Karpas-422 (cell line): ENCODE measurements at regions not wholly inside any gene's neighbourhood (a gene's known extent, or its start where the extent isn't known, plus 50 kb on each side); places are given as distances from the start of the nearest gene placed in this dataset.

Source experiments
- DNase-seq: peaks from one replicate; pipeline ENCODE4 v3.0.0-alpha.2; 2015
- H2AFZ ChIP-seq: fragments of 200-600 bp; sonication (generic); 2 replicates; pipeline ENCODE4 v1.6.1; 2014; ENCODE audit warnings: antibody characterized with exemption, low read length, mixed read lengths
- H3K27ac ChIP-seq: fragments of 200-600 bp; sonication (generic); 2 replicates; pipeline ENCODE4 v1.5.1; 2014; ENCODE audit warnings: mild to moderate bottlenecking, low read length, moderate library complexity
- H3K27me3 ChIP-seq: fragments of 200-600 bp; sonication (generic); 2 replicates; pipeline ENCODE4 v1.6.1; 2014; ENCODE audit warnings: low read length, mixed read lengths
- H3K36me3 ChIP-seq: fragments of 200-600 bp; sonication (generic); 2 replicates; pipeline ENCODE4 v1.6.1; 2014; ENCODE audit warnings: low read length, mixed read lengths; ENCODE audit not compliant: insufficient read depth
- H3K4me1 ChIP-seq: fragments of 200-600 bp; sonication (generic); 2 replicates; pipeline ENCODE4 v1.6.1; 2014; ENCODE audit warnings: mild to moderate bottlenecking, low read length, mixed read lengths
- H3K4me2 ChIP-seq: fragments of 200-600 bp; sonication (generic); 2 replicates; pipeline ENCODE4 v1.6.1; 2014; ENCODE audit warnings: low read length, low read depth, mild to moderate bottlenecking; ENCODE audit not compliant: poor library complexity, severe bottlenecking
- H3K4me3 ChIP-seq: fragments of 200-600 bp; sonication (generic); 2 replicates; pipeline ENCODE4 v1.5.1; 2014; ENCODE audit warnings: mild to moderate bottlenecking, antibody characterized with exemption, low read length, mixed read lengths
- H3K79me2 ChIP-seq: fragments of 200-600 bp; sonication (generic); 2 replicates; pipeline ENCODE4 v1.6.1; 2014; ENCODE audit warnings: mild to moderate bottlenecking, low read length, mixed read lengths
- H3K9ac ChIP-seq: fragments of 200-600 bp; sonication (generic); 2 replicates; pipeline ENCODE4 v1.6.0; 2014; ENCODE audit warnings: low read length
- H3K9me2 ChIP-seq: fragments of 200-600 bp; sonication (generic), shearing (Covaris generic); replicated peaks from 2 replicates; pipeline ENCODE4 v1.6.0; 2014; ENCODE audit warnings: mild to moderate bottlenecking, low read length, moderate library complexity; ENCODE audit not compliant: insufficient read depth
- H3K9me3 ChIP-seq: fragments of 300-700, 200-600 bp; sonication (generic); 2 replicates; pipeline ENCODE4 v1.6.1; 2014; ENCODE audit warnings: low read length, mixed read lengths
- H4K20me1 ChIP-seq: fragments of 200-600 bp; sonication (generic); 2 replicates; pipeline ENCODE4 v1.6.1; 2014; ENCODE audit warnings: mild to moderate bottlenecking, antibody characterized with exemption, low read length, low read depth; ENCODE audit not compliant: insufficient read depth

DNA sequence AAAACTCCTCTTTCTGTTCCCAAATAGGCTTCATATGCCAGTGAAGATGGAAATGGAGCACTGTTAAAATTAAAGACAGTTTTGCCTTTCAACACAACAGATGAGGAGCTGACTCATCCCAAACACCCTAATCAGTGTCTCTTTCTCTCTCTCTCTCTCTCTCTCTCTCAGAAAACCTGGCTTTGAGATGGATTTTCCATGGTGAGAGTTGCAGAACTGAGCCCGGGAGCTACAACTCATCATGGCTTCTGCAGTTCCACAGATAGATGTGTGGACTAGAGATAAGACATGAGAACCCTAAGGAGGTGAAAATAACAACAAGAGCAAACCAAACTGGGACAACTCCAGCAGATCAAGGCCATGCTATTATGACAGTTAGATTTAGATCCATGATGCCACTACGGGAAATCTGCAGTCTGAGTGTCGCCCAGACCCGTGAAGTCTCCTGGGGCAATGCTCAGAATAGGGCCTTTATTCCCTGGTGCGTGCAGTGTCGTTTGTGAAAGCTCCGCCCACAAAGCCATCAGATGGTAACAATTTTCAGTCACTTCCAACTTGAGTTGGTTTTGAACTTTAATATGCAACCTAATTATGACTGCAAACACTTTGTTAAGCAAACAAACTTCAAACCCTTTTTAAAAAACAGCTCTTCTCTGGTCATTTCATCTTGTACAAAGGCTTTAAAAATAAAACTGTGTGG, 338.2 kb upstream of the PREP start:
- H3K36me3 ChIP-seq, result no peaks in the 10 kb centered on the region
- no peak for DNase-seq
- H3K4me2 ChIP-seq, result peak overlapping the region; percentile 13
- H2AFZ ChIP-seq, result no peak overlapping the region
- no peak overlapping the region for H3K27ac ChIP-seq
- no peaks in the 10 kb centered on the region for H3K79me2 ChIP-seq
- H4K20me1 ChIP-seq, result no peaks in the 10 kb centered on the region
- H3K9me3 ChIP-seq, result no peaks in the 10 kb centered on the region
- H3K27me3 ChIP-seq, result no peaks in the 10 kb centered on the region
- H3K4me1 ChIP-seq, result peaks cover 8% of the 10 kb centered on the region
- H3K9ac ChIP-seq, result no peak overlapping the region
- no peak overlapping the region for H3K4me3 ChIP-seq
- no peaks in the 10 kb centered on the region for H3K9me2 ChIP-seq

DNA sequence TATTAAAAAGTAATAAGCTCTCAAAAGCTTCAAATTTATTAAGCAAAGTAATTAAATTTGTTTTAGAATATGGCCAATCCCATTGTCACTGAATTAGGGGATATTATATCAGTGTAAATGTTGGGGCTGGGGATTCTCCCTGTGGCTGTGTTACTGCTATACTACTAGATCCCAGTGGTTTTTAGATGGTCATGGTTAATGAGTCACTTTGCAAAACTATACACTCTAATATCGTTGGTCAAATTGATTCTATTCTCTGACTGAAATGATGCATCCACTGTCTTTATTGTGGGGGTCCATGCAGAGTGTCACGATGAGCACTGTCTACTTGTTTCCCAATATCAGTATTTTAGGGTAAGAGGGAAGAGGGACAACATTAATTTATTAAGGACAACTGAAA, 336.9 kb upstream of the PREP start:
- Histone ChIP-seq H4K20me1 (no peaks in the 10 kb centered on the region), H3K9me2 (no peaks in the 10 kb centered on the region), H3K36me3 (no peaks in the 10 kb centered on the region), H3K27me3 (no peaks in the 10 kb centered on the region), H3K4me3 (no peak overlapping the region), H3K4me1 (peaks cover 8% of the 10 kb centered on the region), H3K79me2 (no peaks in the 10 kb centered on the region), H3K9me3 (no peaks in the 10 kb centered on the region), H3K9ac (no peak overlapping the region), H2AFZ (no peak overlapping the region), H3K27ac (no peak overlapping the region), H3K4me2 (no peak overlapping the region)
- no peak for DNase-seq

- DNase-seq, result peak; percentile 69
- no peaks in the 10 kb centered on the region for H3K9me2 ChIP-seq
- no peaks in the 10 kb centered on the region for H4K20me1 ChIP-seq
- no peak overlapping the region for H2AFZ ChIP-seq
- H3K4me1 ChIP-seq, result no peaks in the 10 kb centered on the region
- H3K9ac ChIP-seq, result no peak overlapping the region
- H3K9me3 ChIP-seq, result no peaks in the 10 kb centered on the region
- H3K4me3 ChIP-seq, result no peak overlapping the region
- no peaks in the 10 kb centered on the region for H3K27me3 ChIP-seq
- H3K79me2 ChIP-seq, result no peaks in the 10 kb centered on the region
- H3K4me2 ChIP-seq, result no peak overlapping the region
- no peaks in the 10 kb centered on the region for H3K36me3 ChIP-seq
- H3K27ac ChIP-seq, result no peak overlapping the region
Observed at GRCh38 chr6:105733556-105734162, 330.8 kb upstream of the PREP start.

GRCh38 chr6:105728995-105729394, 326.1 kb upstream of the PREP start:
- no peak for DNase-seq

DNA sequence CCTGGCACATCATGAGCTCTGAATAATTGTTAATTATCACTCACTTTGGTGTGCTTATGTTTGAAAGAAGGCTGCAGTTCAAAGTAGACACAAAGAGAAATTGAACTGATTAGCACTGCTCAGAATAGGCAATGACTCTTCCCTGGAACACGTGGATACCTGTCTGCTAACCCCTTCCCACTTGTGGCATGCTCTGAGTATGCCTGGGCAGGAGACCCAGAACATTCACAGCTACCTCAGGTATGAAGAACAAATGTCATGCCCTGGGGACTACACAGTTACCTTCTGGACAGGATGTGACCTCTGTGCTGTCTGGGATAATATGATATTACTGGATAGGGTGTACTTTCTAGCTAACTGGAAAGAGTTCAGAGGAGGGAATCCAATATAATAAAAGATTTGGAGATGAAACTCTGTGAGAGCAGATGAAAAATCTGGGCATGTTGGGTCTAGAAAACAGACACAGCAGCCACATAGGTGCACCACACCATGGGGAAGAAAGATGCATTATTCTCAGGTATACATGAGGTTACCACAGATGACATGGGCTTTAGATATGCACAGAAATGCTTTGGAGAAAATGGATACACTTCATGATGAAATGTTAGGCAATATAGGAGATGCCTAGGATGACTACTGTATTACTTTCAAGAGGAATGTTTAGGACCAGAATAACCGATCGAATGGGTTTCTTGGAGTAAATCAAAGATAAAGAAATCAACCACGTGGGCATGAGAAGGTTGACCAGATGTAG, 324.2 kb upstream of the PREP start:
- H2AFZ ChIP-seq, result no peak overlapping the region
- H4K20me1 ChIP-seq, result no peaks in the 10 kb centered on the region
- no peaks in the 10 kb centered on the region for H3K27me3 ChIP-seq
- no peak overlapping the region for H3K4me3 ChIP-seq
- H3K4me2 ChIP-seq, result no peak overlapping the region
- H3K4me1 ChIP-seq, result no peaks in the 10 kb centered on the region
- no peaks in the 10 kb centered on the region for H3K9me2 ChIP-seq
- H3K9ac ChIP-seq, result no peak overlapping the region
- H3K79me2 ChIP-seq, result no peaks in the 10 kb centered on the region
- H3K27ac ChIP-seq, result no peak overlapping the region
- H3K9me3 ChIP-seq, result no peaks in the 10 kb centered on the region
- H3K36me3 ChIP-seq, result no peaks in the 10 kb centered on the region
- no peak for DNase-seq

More at GRCh38 chr6:105728995-105729394, 326.1 kb upstream of the PREP start:
- H3K27ac ChIP-seq, result no peak overlapping the region
- H3K4me3 ChIP-seq, result no peak overlapping the region
- no peak overlapping the region for H3K9ac ChIP-seq
- H3K4me1 ChIP-seq, result no peaks in the 10 kb centered on the region
- H3K9me3 ChIP-seq, result no peaks in the 10 kb centered on the region
- H4K20me1 ChIP-seq, result no peaks in the 10 kb centered on the region
- H3K79me2 ChIP-seq, result no peaks in the 10 kb centered on the region
- H3K27me3 ChIP-seq, result no peaks in the 10 kb centered on the region
- no peaks in the 10 kb centered on the region for H3K36me3 ChIP-seq
- no peaks in the 10 kb centered on the region for H3K9me2 ChIP-seq
- H2AFZ ChIP-seq, result no peak overlapping the region
- H3K4me2 ChIP-seq, result no peak overlapping the region

DNA sequence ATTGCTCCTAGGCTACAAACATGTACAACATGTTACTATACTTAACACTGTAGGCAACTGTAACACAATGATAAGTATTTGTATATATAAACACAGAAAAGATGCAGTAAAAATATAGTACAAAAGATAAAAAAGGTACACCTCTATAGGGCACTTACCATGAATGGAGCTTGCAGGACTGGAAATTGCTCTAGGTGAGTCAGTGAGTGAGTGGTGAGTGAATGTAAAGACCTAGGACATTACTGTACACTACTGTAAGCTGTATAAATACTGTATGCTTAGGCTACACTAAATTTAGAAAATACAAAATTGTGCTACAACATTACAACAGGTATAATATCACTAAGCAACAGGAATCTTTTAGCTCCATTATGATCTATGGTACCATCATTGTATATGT, 312.0 kb upstream of the PREP start:
- H3K27ac ChIP-seq, result no peak overlapping the region

DNA sequence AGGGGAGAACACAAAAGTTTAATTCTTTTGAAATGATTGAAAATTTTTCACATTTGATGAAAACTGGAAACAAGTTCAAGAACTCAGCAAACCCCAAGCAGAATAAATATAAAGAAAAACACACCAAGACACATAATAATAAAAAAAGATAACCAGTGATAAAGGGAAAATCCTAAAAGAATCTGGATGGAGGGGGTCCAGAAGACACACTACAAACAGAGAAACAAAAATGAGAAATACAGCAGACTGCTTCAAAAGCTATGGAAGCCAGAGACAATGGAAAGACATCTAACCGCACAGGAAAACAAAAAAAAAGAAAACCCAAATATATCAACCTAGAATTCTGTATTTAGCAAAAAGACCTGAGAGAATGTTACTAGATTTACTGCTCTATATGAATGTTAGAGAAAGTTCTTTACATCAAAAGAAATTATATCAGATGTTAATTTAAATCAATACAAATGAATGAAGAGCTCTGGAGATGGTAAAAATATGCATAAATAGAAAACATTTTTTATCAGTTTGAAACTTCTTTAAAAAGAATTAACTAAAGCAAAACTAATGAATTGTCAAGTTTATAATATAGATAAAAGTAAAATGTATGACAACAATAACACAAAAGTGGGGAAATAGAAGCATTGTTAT, 310.7 kb upstream of the PREP start:
- Histone ChIP-seq H3K4me1 (no peaks in the 10 kb centered on the region), H3K9me3 (no peaks in the 10 kb centered on the region), H4K20me1 (no peaks in the 10 kb centered on the region), H3K36me3 (no peaks in the 10 kb centered on the region), H3K79me2 (no peaks in the 10 kb centered on the region), H3K4me3 (no peak overlapping the region), H3K4me2 (no peak overlapping the region), H3K9ac (no peak overlapping the region), H3K9me2 (no peaks in the 10 kb centered on the region), H3K27ac (no peak overlapping the region), H3K27me3 (no peaks in the 10 kb centered on the region), H2AFZ (no peak overlapping the region)
- no peak for DNase-seq

More for the DNA sequence above, 312.0 kb upstream of the PREP start:
- DNase-seq, result no peak
- no peaks in the 10 kb centered on the region for H3K9me3 ChIP-seq
- no peaks in the 10 kb centered on the region for H3K79me2 ChIP-seq
- H3K4me2 ChIP-seq, result no peak overlapping the region
- H2AFZ ChIP-seq, result no peak overlapping the region
- no peak overlapping the region for H3K9ac ChIP-seq
- H4K20me1 ChIP-seq, result no peaks in the 10 kb centered on the region
- H3K27me3 ChIP-seq, result no peaks in the 10 kb centered on the region
- H3K9me2 ChIP-seq, result no peaks in the 10 kb centered on the region
- H3K36me3 ChIP-seq, result no peaks in the 10 kb centered on the region
- H3K4me3 ChIP-seq, result no peak overlapping the region
- no peaks in the 10 kb centered on the region for H3K4me1 ChIP-seq

DNA sequence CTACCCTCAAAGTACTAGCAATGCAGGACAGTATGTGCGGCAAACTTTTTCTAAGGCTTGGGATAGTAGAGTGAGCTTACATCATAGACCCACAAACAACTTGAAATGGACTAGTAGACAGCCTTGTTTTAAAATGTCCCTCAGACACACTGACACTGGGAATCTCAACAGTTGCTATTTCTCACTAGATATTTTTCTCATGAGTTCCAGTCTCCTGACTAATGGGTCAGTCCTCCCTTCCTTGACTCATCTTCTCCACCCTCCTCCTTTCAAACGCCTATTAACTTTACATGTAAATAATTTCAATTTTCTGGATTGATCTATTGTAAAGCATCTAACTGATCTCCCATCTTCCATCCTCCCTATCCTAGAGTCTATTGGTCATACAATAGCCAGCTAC, 308.3 kb upstream of the PREP start:
- Histone ChIP-seq H3K79me2 (no peaks in the 10 kb centered on the region), H3K9me2 (no peaks in the 10 kb centered on the region), H4K20me1 (no peaks in the 10 kb centered on the region), H3K9ac (no peak overlapping the region), H3K27ac (no peak overlapping the region), H3K4me3 (no peak overlapping the region), H3K4me1 (no peaks in the 10 kb centered on the region), H2AFZ (no peak overlapping the region), H3K4me2 (no peak overlapping the region), H3K36me3 (no peaks in the 10 kb centered on the region), H3K9me3 (no peaks in the 10 kb centered on the region), H3K27me3 (no peaks in the 10 kb centered on the region)
- no peak for DNase-seq
